GM20000 (cell line): ENCODE measurements at regions not wholly inside any gene's neighbourhood (a gene's known extent, or its start where the extent isn't known, plus 50 kb on each side); places are given as distances from the start of the nearest gene placed in this dataset.

Experiments
- DNase-seq: peaks from one replicate; pipeline ENCODE4 v3.0.0; 2012; ENCODE audit warnings: low spot score
- CTCF ChIP-seq: IDR thresholded peaks from 2 replicates; pipeline ENCODE4 v1.5.1; 2012; ENCODE audit warnings: mild to moderate bottlenecking, control low read depth; ENCODE audit errors: extremely low read depth, missing control alignments

- no peak for TF ChIP-seq CTCF
- DNase-seq = no peak
Measured at GRCh38 chr1:112297536-112297935, 98.5 kb upstream of the CTTNBP2NL start.

GRCh38 chr1:112298558-112298957, 97.5 kb upstream of the CTTNBP2NL start:
- peak; percentile 30 for DNase-seq
- TF ChIP-seq CTCF = peak; percentile 41

- DNase-seq = no peak
- no peak for TF ChIP-seq CTCF
Measured at GRCh38 chr1:112304126-112304525, 91.9 kb upstream of the CTTNBP2NL start.

- no peak for DNase-seq
- no peak for TF ChIP-seq CTCF
Measured at GRCh38 chr1:112304612-112305011, 91.4 kb upstream of the CTTNBP2NL start.

- TF ChIP-seq CTCF = no peak
- DNase-seq = no peak
Measured at GRCh38 chr1:112307930-112308591, 88.0 kb upstream of the CTTNBP2NL start.

- no peak for DNase-seq
- no peak for TF ChIP-seq CTCF
Measured at GRCh38 chr1:112308716-112309115, 87.3 kb upstream of the CTTNBP2NL start.

- no peak for TF ChIP-seq CTCF
- no peak for DNase-seq
Measured at GRCh38 chr1:112309499-112309898, 86.5 kb upstream of the CTTNBP2NL start.
